ENCODE measurements at regions not wholly inside any gene's neighbourhood (a gene's known extent, or its start where the extent isn't known, plus 50 kb on each side); places are given as distances from the start of the nearest gene placed in this dataset.

GRCh38 chr4:115841871-115842270, 728.5 kb upstream of the NDST4 start:
- Histone ChIP-seq H3K27ac (no peak overlapping the region), H3K4me1 (no peaks in the 10 kb centered on the region), H3K27me3 (no peaks in the 10 kb centered on the region), H3K9me3 (replicated peaks) (peaks cover 5% of the 10 kb centered on the region), H3K36me3 (no peaks in the 10 kb centered on the region), H3K4me3 (no peak overlapping the region)
- DNase-seq = no peak

DNA sequence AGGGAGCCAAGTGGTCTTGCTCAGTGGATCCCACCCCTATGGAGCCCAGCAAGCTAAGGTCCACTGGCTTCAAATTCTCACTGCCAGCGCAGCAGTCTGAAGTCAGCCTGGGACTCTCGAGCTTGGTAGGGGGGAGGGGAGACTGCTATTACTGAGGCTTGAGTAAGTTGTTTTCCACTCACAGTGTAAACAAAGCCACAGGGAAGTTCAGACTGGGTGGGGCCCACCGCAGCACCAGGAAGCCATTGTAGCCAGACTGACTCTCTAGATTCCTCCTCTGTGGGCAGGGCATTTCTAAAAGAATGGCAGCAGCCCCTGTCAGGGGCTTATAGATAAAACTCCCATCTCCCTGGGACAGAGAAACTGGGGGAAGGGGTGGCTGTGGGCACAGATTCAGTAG, 721.0 kb upstream of the NDST4 start:
- Histone ChIP-seq H3K36me3 (no peaks in the 10 kb centered on the region), H3K4me3 (no peak overlapping the region), H3K9me3 (replicated peaks) (peaks cover 11% of the 10 kb centered on the region), H3K27me3 (no peaks in the 10 kb centered on the region), H3K4me1 (no peaks in the 10 kb centered on the region), H3K27ac (no peak overlapping the region)
- DNase-seq = no peak

DNA sequence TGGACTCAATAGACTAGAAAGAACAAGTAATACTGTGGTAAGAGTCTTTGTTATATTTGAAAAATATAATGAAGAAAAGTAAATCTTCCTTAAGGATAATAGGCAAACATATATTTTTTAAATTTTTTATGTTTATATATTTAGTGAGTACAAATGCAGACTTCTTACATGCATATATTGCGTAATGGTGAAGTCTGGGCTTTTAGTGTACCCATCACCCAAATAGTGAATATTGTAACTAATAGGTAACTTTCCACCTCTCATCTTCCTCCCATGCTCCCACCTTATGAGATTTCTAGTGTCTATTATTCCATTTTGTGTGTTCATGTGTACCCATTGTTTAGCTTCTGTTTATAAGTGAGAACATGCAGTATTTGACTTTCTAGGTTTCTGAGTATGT, 711.2 kb upstream of the NDST4 start:
- H3K27ac ChIP-seq = no peak overlapping the region
- no peaks in the 10 kb centered on the region for H3K9me3 ChIP-seq (replicated peaks)
- H3K4me3 ChIP-seq = no peak overlapping the region
- no peaks in the 10 kb centered on the region for H3K4me1 ChIP-seq
- H3K27me3 ChIP-seq = no peaks in the 10 kb centered on the region
- no peaks in the 10 kb centered on the region for H3K36me3 ChIP-seq
- DNase-seq = no peak

GRCh38 chr4:115803825-115804224, 690.4 kb upstream of the NDST4 start:
- Histone ChIP-seq H3K9me3 (replicated peaks) (no peaks in the 10 kb centered on the region), H3K27me3 (no peaks in the 10 kb centered on the region), H3K4me3 (no peak overlapping the region), H3K27ac (no peak overlapping the region), H3K36me3 (no peaks in the 10 kb centered on the region), H3K4me1 (no peaks in the 10 kb centered on the region)
- no peak for DNase-seq

GRCh38 chr4:115790812-115791211, 677.4 kb upstream of the NDST4 start:
- Histone ChIP-seq H3K27me3 (no peaks in the 10 kb centered on the region), H3K36me3 (no peaks in the 10 kb centered on the region), H3K9me3 (replicated peaks) (no peaks in the 10 kb centered on the region), H3K27ac (no peak overlapping the region), H3K4me1 (no peaks in the 10 kb centered on the region), H3K4me3 (no peak overlapping the region)
- no peak for DNase-seq

DNA sequence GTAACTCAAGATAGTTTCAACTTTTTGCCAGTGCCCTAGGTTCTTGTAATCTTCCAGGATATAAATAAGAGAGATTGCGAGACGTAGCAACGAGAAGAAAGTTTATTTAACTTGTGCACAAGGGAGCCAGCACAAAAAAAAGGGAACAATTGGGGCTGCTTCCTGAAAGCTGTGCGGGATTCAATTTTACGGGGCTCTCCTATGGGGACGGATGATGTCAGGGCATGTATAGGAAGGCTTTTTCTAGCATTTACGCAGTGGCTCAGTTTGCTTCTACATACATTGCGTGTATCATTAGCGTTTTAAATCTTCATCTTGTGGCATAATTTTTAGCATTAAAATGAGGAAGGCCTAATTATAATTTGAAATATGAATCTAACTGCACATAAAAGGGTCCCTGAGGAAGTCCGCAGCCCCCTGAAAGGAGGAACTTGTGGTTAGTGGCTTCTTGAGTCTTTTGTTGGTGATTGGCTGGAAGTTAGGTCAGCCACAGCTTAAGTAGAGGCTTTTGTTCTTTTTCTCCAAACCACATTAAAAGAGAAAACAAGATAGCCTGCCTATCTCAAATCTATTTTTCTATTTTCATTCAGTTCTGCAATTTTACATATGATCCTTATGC, 668.2 kb upstream of the NDST4 start:
- Histone ChIP-seq H3K4me1 (no peaks in the 10 kb centered on the region; the same call in 1 of the 2 replicates), H3K27me3 (no peaks in the 10 kb centered on the region), H3K9me3 (replicated peaks) (no peaks in the 10 kb centered on the region), H3K27ac (peak overlapping the region; percentile 66), H3K36me3 (no peaks in the 10 kb centered on the region), H3K4me3 (peak overlapping the region; percentile 42)
- DNase-seq = peak; percentile 29 to 68

DNA sequence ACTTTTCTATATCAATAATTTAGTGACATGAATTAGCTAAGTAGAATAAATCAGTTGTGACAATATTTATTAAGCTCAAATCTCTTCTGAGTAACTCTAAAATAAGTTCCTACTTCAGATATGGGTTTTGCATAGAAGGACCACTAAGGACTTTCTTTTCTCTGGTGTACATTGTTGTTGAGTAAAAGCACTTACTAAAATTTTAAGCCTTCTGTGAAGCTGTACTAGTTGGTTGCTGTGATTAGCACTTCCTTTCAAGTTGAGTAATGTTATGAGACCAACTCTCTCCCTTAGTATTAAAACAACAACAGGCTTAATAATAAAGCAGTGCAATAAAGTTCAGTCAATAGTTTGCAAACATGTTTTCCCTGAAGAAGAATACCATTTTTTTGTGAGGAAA, 667.4 kb upstream of the NDST4 start:
- no peaks in the 10 kb centered on the region for H3K27me3 ChIP-seq
- H3K9me3 ChIP-seq (replicated peaks) = no peaks in the 10 kb centered on the region
- H3K4me3 ChIP-seq = no peak overlapping the region
- H3K36me3 ChIP-seq = no peaks in the 10 kb centered on the region
- H3K27ac ChIP-seq = no peak overlapping the region; the same call in 1 of the 2 replicates
- H3K4me1 ChIP-seq = no peaks in the 10 kb centered on the region; the same call in 1 of the 2 replicates
- DNase-seq = peak in 1 of 2 experiments; percentile 8

- no peaks in the 10 kb centered on the region for H3K36me3 ChIP-seq
- H3K4me1 ChIP-seq = no peaks in the 10 kb centered on the region; the same call in 1 of the 2 replicates
- no peak overlapping the region for H3K4me3 ChIP-seq
- no peaks in the 10 kb centered on the region for H3K27me3 ChIP-seq
- H3K9me3 ChIP-seq (replicated peaks) = no peaks in the 10 kb centered on the region
- DNase-seq = no peak
- H3K27ac ChIP-seq = no peak overlapping the region
These were observed 666.8 kb upstream of the NDST4 start for GRCh38 chr4:115780268-115780667.

DNA sequence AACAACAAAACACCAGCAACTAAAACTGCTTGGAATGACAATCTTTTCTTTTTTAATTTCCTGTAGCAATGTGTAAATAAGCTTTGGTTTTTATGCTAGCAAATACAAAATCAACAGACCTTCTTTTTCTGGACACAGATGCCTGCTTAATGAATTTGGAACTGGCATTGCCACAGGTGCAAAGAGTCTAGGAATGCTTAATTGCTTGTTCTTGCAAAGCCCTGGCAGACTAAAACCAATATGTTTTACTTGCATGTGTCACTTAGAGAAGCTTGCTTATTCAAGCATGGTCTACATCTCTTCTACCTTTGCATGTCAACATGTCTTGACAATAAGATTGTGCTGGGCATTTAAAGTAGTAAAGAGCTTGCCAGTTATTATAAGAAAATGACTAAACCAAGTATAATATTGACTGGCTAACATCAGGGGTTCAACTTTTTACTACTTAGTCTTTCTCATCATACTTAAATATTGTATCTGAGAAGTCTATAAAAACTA, 656.7 kb upstream of the NDST4 start:
- Histone ChIP-seq H3K9me3 (replicated peaks) (no peaks in the 10 kb centered on the region), H3K4me1 (no peaks in the 10 kb centered on the region), H3K27ac (no peak overlapping the region), H3K27me3 (no peaks in the 10 kb centered on the region), H3K36me3 (no peaks in the 10 kb centered on the region), H3K4me3 (no peak overlapping the region)
- peak in 1 of 2 experiments; percentile 9 for DNase-seq

DNA sequence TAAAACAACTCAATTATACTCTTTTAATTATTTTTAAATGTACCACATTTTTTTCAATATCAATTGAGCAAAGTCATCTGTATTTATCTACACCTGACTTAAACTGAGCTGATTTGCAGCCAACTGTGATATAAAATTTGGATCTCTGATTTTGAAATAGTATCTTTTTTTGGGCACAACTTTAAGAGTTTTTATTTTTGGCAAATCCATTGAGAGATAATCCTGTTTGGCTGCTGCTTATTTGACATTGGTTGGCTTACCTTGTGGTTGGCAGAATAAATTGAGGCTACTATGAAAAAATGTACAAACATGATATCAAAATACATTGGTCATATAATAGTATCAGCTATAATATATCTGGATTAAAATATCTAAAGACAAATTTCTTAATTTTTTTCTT, 656.0 kb upstream of the NDST4 start:
- H3K9me3 ChIP-seq (replicated peaks) = no peaks in the 10 kb centered on the region
- H3K27me3 ChIP-seq = no peaks in the 10 kb centered on the region
- H3K4me3 ChIP-seq = no peak overlapping the region
- no peaks in the 10 kb centered on the region for H3K36me3 ChIP-seq
- H3K27ac ChIP-seq = no peak overlapping the region
- no peak for DNase-seq
- no peaks in the 10 kb centered on the region for H3K4me1 ChIP-seq

- DNase-seq = no peak
- Histone ChIP-seq H3K4me3 (no peak overlapping the region), H3K9me3 (replicated peaks) (0 out of 2 replicates have a peak, but pooled peaks cover 3% of the 10 kb centered on the region), H3K27ac (no peak overlapping the region), H3K27me3 (no peaks in the 10 kb centered on the region), H3K4me1 (no peaks in the 10 kb centered on the region), H3K36me3 (no peaks in the 10 kb centered on the region)
These were observed 649.6 kb upstream of the NDST4 start for GRCh38 chr4:115763051-115763450.

- DNase-seq = no peak
- Histone ChIP-seq H3K36me3 (no peaks in the 10 kb centered on the region), H3K9me3 (replicated peaks) (0 out of 2 replicates have a peak, but pooled peaks cover 3% of the 10 kb centered on the region), H3K4me1 (no peaks in the 10 kb centered on the region), H3K27ac (no peak overlapping the region), H3K27me3 (no peaks in the 10 kb centered on the region), H3K4me3 (no peak overlapping the region)
These were observed 645.8 kb upstream of the NDST4 start for GRCh38 chr4:115759231-115759630.

DNA sequence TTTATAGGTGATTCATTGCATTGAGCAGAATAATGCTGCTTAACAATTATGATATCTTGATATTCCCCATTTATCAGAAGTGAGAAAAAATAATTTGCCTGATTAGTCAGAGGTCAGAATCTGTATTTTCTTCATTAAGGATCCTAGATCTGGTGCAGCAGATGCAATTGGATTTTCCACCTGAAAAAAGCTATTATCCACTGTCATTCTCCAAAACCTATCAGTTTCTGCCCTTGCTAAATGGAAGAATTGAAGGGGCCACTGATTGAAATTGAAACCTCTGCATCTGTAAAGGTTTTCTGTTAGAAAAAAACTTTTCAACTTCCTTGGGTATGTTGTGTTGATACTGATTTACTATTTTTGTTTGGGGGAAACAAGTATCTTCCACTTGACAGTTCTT, 636.0 kb upstream of the NDST4 start:
- Histone ChIP-seq H3K4me1 (no peaks in the 10 kb centered on the region), H3K27ac (no peak overlapping the region)

GRCh38 chr4:115740806-115741205, 627.4 kb upstream of the NDST4 start:
- H3K27ac ChIP-seq = no peak overlapping the region
- H3K27me3 ChIP-seq = no peaks in the 10 kb centered on the region
- DNase-seq = peak in 1 of 2 experiments; percentile 44
- H3K36me3 ChIP-seq = no peaks in the 10 kb centered on the region
- peaks cover 9% of the 10 kb centered on the region for H3K4me1 ChIP-seq
- no peaks in the 10 kb centered on the region for H3K9me3 ChIP-seq (replicated peaks)
- no peak overlapping the region for H3K4me3 ChIP-seq

More for the DNA sequence above, 636.0 kb upstream of the NDST4 start:
- no peak overlapping the region for H3K4me3 ChIP-seq
- no peaks in the 10 kb centered on the region for H3K27me3 ChIP-seq
- no peak for DNase-seq
- H3K9me3 ChIP-seq (replicated peaks) = no peaks in the 10 kb centered on the region
- H3K36me3 ChIP-seq = no peaks in the 10 kb centered on the region

DNA sequence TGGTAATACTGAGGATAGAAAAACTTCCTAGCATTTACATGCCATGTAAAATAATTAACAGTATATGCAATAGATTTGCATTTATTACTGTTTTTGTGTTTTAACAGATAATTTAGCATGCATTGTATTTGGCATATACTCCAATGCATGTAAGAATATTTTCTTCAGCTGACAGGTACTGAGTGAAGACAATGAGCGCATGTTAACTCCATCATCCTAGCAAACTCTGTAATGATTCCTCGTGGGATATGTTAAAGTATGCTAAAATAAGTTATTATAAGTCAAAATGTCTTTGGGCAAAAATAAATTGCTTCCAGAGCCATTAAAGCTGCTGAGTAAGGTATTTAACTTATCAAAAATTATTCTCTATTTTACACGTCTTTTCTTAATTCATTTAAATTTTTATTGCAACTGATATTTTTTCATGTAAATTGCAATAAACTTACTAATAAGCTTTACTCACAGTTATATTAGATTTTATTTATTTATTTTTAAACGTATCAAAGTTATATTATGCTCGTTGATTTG, 616.4 kb upstream of the NDST4 start:
- no peaks in the 10 kb centered on the region for H3K4me1 ChIP-seq
- H3K27ac ChIP-seq = no peak overlapping the region
- H3K4me3 ChIP-seq = no peak overlapping the region
- no peak for DNase-seq
- no peaks in the 10 kb centered on the region for H3K36me3 ChIP-seq
- H3K9me3 ChIP-seq (replicated peaks) = no peaks in the 10 kb centered on the region
- H3K27me3 ChIP-seq = no peaks in the 10 kb centered on the region

GRCh38 chr4:115723621-115724020, 610.2 kb upstream of the NDST4 start:
- no peaks in the 10 kb centered on the region for H3K9me3 ChIP-seq (replicated peaks)
- no peak overlapping the region for H3K27ac ChIP-seq
- H3K4me3 ChIP-seq = no peak overlapping the region
- no peak for DNase-seq
- H3K4me1 ChIP-seq = no peaks in the 10 kb centered on the region
- H3K36me3 ChIP-seq = no peaks in the 10 kb centered on the region
- H3K27me3 ChIP-seq = no peaks in the 10 kb centered on the region

Data from SJCRH30 (cell line).